ENCODE measurements at regions not wholly inside any gene's neighbourhood (a gene's known extent, or its start where the extent isn't known, plus 50 kb on each side); places are given as distances from the start of the nearest gene placed in this dataset.

DNA sequence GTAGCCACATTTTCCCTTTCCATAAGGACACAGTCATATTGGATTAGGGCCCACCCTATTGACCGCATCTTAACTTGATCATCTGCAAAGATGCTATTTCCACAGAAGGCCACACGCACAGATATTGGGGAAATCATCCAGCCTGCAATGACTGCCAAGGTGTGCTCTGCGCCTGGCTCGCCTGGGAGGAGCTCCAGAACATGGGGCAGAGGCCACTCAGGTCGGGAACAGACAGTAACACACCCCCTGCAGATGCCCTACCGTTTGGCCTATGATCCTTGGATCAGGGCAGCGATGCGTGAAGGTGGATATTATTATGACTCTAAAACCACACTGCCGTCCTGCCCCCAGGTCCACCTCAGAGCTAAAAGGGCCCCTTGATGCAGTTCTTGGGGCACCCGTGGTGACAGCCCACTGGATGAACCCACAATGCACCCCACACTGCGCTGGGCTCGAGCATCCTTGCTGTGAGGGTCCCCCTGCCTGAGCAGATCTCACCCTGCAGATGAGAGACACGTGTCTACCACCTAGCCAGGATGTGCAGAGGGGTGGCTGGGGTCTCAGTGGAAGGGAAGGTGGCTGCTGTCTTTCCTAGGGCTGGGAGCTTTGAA lies 72.9 kb upstream of the ZNF516 start:
- no peak for DNase-seq

DNA sequence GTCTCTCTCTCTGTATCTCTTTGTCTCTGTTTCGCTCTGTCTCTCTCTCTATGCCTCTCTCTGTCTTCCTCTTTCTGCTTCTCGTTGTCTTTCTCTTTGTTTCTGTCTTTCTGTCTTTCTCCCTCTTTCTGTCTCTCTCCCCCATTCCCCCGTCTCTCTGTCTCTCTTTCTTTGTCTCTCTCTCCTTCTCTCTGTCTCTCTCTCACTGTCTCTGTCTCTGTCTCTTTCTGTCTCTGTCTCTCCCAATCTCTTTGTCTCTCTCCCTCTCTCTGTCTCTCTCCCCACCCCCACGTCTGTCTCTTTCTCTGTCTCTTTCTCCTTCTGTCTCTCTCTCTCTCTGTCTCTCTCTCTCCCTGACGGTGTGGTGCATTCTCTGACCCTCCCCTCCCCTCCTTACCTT lies 71.9 kb upstream of the ZNF516 start:
- DNase-seq, result no peak

DNA sequence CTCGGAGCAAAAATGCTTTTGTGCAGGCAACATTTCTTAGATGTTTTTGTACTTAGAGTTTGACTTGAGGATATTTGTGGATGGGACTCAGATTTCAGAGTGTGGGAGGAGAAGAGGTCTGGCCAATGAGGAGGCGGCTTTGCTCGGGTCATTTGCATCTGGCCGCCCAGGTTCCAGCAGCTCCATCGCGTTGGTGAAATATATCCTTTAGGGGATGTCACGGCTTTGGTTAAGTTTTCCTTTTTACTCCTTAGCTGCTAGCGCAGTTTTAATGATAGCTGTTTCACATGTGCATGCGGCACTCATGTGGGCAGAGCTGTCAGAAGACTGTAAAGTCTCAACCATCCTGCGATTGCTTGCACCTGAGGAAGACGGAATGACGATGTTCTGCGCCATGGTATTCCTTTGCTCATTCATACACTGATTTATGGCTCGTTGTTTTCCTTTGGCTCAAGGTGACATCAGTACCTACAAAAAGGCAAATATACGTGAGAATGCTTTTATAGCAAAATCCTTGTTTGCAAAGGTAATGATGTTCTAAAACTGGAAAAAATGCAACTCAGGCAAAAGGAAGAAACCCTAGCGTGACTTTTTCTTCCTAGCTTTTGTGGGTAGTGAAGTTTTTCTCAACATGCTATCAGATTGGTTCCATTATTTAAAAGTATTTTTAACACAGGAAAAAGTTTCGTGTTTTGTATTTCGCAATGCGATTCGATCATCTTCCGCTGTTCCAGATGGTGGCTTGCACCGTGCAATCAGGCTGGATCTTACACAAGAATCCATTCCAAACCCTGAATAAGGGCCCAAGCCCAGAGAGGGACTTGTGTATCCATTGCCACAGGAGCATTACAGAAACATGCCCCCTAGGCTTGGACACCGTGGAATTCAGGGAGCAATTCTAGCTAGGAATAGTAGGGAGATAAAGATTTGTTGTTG lies 70.5 kb upstream of the ZNF516 start:
- no peak for DNase-seq

DNA sequence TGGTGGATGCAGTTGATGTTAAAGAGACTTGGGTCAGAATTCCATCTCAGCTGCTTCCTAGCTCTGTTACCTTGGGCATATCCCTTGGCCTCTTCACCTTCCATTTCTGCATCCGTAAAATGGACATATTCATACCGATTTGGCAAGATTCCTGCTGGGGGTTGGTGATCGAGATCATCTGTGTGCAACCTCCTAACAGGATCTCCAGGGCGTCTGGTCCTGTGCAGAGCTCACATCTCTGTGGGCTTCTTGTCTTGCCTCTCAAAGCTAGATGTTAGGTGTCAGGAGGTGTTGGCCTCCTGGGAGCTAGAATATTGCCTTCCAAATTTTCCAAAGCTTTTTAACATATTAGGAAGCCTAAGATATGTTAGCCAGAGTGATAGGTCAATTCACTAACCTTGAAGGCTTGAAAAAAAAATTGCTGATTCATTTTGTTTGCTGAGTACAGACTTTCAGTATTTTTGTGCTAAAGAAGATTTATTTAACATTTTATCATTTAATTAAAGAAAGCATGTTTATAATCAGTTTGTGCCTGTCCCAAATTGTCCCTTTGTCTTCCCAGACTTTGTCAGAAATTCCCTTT lies 69.7 kb upstream of the ZNF516 start:
- DNase-seq, result no peak

DNA sequence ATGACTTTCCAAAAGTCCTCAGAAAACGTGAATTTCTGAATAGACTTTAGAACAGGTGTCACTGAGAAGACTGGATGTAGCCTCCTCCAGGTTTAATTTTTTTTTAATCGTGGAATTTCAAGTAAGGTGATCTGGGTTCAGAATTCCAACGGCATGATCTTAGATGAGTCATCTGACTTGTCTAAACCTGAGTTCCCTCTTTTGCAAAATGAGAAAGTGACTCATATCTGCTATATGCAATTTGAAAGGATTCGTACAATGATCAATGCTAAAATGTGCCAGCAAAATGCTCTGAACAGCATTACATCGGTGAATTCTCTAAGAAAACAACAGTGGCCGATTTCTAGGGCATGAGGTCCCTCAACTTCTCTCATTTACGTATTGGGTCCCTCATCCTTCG lies 69.1 kb upstream of the ZNF516 start:
- DNase-seq, result no peak

DNA sequence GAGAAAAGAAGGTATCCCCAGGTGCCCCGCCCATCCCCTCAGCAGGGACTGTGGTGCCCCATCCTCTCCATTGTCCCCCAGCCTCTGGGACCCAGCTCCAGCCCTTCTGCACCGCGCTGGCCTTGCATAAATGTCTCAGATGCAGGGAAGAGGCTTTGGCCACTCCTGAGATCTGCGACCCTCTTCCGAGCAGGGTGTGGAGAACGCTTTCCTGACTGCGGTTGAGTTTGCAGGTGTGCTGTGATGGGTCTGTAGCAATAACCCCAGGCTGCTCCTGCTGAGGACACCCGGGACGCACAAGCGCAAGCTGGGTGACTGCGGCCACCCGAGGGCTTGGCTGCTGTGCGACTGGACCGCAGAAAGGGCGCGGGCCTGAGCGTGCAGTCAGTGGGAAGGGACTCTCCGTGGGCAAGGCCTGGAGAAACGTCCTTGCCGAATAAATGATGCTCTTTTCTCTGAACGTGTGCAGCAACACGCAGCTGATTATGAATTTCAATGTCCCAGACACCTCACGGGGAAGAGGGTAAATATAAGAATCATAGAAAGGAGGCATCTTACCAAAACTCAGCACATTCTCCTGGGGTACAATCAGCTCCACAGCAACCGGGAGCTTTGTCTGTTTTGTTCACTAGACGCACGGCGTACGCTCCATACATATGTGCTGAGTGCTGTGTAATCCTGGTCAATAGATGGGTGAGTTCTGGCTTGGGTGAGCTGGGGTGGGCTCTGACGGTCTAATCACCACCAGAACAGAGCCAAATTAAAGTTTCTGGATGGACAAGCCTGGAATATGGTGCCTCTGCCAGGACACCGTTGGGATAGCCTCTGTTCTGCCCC lies 67.5 kb upstream of the ZNF516 start:
- DNase-seq, result no peak

DNA sequence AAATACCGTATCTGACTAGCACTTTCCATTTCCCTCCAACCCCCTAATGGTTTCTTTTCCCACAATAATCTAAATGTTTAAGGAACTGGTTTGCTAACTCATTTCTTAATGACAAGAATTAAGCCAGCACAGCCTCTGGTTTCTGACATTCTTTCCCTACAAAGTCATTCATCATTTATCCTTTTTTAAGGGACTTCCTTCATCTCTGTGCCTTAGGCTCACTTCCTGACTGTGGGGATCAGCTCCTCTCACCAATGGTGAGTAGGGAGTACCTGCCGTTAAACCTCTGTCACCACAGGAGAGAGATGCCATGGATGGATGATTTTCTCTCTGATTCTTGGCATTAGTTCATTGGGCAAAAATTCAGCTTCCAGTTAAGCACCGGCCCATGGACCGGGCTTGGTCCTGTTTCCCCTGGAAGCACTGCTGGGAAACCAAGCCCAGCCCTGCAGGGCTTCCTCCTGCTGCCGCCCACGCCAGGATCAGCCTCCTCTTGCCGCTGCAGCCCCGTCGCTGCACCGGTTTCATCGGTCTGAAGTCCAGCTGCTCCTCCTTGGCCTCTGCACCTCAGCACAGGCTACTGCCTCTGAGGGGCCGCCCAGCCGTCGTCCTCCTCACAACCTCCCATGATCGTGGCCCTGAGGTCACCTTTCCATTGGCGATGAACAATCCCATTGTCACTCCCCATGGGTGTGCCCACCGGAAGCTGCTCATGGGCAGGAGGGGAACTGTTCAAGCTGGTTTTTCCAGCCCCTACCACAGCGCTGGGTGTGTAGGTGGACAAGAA lies 64.0 kb upstream of the ZNF516 start:
- DNase-seq, result no peak

DNA sequence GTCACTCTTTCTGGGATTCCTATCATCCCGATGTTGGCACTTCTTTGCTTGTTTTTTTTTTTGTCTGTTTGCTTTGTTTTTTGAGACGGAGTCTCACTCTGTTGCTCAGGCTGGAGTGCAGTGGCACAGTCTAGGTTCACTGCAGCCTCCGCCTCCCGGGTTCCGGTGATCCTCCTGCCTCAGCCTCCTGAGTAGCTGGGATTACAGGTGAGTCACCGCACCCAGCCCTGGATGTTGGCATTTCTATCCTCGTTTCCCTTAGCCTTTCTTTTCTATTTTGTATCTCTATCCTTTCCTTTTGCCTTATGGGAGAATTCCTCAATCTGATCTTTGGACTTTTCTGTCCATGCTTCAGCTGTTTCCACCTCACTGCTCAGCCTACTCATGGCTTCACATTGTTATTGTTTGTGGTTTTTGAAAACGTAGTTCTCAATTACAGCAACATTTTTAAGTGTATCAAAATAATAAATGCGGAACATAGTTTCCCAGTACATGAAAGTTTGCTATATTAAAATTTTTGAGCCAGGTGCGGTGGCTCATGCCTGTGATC lies 62.1 kb upstream of the ZNF516 start:
- DNase-seq, result no peak

DNA sequence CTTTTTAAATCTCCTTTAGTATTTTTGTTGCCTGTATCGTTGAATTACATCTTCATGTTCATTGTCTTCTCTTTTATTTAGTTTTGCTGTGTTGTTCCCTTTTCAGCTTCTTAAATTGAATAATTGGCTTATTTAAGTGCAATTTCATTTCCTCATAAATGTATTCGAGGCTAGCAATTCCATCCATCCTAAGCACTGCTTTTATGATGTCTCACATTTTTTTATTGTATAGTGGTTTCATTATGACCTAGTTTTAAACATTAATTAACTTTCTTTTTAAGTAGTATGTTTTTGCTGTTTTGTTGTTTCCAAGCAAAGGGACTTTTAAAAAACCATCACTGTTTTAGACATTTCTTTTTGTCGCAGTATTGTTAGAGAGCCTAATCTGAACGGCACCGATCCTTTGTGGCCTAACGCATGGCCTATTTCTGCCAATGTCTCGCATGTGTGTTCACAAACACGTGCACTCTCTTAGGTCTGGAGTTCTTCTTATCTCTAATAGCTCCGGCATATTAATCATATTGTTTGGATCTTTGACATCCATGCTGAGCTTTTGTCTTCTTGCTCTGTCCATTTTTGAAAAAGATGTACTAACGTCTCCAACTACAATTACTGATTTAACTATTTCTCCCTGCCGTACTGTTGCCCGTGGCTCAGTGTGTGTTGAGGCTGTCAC lies 59.6 kb upstream of the ZNF516 start:
- DNase-seq, result no peak

DNA sequence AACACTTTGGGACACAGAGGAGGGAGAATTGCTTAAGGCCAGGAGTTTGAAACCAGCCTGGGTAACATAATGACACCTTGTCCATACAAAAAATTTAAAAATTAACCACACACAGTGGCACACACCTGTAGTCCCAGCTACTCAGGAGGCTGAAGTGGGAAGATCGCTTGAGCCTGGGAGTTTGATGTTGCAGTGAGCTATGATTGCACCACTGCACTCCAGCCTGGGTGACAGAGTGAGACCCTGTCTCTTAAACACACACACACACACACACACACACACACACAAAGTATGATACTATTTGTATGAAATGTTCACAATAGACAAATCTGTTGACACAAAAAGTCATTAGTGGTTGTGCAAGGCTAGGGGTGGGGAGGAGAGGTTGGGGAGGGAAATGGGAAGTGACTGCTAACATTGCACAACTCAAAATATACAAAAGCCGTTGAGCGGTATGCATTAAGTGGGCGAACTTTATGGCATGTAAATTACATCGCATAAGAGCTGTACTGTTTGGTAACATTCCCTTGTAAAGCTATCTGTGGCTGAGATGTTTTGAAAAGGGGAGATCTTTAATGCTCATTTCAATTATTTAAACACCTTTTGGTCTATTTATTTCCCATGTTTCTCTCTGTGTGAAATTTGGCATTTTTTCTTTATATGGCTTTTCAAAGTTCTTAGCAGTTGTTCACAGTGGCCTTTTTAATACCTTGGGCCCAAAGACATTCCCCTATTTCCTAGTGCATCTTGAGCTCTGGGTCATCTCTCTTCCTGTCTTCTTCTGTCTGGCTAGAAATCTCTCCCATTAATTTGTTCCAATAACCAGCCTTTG lies 58.9 kb upstream of the ZNF516 start:
- no peak for DNase-seq

DNA sequence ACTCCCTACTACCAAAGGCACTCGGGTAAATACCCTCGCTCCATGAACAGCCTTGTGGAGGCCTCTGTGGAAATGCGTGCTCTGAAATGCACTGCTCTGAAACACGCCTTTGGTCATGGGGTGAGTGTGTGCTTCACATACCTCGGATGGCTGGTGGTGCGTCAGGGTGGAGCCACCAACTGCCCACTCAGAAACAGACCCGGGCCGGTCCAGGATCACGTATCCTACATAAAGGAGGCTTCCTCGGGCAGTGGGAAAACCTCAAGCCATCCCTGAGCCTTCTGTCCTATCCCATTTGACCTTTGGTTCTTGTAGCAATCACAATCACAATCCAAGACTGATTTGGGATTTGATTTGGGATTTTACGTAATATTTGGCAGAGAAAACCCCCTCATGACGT lies 53.5 kb upstream of the ZNF516 start:
- no peak for DNase-seq

DNA sequence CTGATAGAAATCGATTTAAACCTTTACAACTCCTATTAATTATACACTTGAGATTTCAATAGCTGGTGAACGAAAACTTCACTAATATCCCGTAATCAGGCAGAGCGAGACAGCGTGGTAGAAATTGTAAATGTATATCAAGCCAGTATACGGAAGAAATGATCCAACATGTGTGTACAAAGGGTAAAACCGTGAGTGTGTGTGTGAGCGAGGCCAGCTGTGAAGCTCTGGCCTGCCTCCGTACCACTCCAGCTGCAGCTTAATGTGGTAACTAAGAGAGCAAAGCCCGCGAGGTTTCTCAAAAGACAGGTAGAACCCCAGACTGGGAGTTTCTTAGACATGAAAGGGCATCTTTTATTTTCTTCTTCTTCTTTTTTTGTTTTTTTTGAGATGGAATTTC lies 52.3 kb upstream of the ZNF516 start:
- DNase-seq, result no peak

DNA sequence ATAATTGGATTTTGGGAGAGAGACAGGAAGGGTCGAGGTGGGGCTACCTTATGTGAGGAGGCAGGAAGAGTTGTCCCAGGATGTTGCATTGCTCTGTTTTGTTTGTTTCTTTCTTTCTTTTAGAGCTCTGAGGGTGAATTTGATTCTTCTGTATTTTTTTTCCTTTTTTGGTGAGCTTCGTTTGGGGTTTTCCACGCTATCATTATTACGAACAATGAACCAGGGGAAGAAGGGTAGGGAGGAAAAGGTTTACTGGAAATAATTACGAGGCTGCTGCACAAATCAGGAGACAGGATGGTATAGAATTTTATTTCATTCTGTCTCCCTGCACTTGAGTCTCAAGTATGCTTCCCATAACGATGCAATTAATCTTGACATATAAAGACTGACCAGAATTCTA lies 51.4 kb upstream of the ZNF516 start:
- no peak for DNase-seq

DNA sequence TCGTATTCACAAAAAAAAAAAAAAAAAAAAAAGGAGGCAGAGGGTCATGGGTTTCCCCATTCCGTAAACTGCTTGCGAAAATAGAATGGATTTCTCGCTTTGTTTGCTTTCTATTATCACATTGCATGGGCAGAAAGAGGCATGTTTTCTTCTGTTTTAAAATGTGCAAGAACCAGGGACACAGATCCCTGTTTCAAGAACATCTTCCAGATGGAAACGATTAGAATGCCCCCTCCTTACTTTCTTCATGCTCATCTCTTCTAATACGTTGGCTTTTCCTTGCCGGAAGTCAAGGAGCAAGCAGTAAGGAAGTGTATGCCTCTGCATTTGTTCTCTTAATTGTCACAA lies 51.0 kb upstream of the ZNF516 start:
- DNase-seq, result no peak

DNA sequence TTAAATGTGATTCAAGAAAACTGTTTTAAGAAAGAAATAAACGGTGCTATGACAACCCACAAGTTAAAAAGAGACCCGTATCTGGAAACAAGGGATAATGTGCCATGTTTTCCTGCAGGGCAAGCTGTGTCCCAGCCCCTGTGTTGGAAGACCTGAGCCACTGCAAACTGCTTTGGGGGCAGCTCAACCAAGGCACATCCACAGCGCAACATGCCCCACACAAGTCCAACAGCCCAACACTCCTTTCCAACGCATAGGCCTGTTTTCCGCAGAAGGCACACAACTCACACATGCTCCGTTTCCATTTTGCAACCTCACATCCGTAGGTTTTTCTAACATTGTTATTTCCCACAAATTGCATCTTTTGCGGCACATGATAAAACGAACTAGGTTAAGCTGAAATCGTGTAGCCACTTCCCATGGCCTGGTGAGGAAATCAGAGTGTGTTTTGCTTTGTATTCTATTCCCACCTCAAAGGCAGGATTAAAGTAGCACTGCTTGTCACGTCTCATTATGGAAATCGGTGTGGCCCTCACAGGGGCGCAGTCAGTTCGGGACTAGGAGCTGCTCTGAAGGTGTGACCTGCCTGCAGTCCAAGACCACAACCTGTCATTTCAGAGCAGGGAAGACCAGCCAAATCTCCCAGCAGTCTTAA lies 50.5 kb upstream of the ZNF516 start:
- DNase-seq, result no peak

DNA sequence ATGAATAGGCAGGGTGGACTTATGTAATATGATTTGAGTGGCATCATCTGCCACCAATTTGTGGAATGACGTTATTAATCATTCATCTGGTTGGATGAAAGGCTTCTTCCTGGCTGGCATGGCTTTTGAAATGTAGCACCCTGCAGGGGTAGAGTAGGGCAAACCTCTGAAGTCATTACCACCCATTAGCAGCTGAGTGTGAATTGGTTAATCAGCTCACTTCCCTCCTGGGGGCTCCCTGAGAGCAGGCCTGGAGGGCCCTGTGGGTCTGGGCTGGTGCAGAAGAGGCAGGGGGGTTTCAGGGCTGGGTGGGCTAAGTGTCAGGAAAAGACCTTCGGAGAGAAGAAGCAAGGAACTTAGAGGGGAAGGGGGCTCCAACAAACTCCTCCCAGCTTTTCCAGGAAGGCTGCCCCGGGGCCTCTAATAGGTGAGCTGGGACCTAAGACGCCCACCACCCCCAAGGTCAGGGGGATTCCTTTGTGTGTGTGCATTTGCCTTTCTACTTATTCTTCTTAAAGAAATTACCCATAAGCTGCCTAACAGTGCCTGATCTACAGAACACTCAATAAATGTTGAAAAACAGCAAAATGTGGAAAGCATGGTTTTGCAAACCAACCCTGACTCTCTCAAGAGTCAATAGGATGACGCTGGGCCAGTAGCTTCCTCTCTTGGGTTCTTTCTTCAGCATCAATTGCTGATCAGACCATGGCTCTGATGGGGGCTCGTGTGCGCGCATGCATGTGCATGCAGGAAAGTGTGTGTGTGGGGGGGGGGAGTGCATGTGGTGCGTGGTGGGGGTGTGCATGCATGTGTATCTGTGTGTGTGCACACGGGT lies 49.7 kb upstream of the ZNF516 start:
- DNase-seq, result peak; percentile 25 to 73
